T-helper 22 cell (primary cell): ENCODE measurements at regions not wholly inside any gene's neighbourhood (a gene's known extent, or its start where the extent isn't known, plus 50 kb on each side); places are given as distances from the start of the nearest gene placed in this dataset.

Experiments
- DNase-seq: peaks from one replicate; pipeline ENCODE4 v3.0.0-alpha.2; 2020; ENCODE audit warnings: low read depth

- no peak for DNase-seq
Observed at GRCh38 chr22:48706934-48707762, 1120.5 kb downstream of the BRD1 start.

- DNase-seq: no peak
Observed at GRCh38 chr22:48705917-48706605, 1121.6 kb downstream of the BRD1 start.

GRCh38 chr22:48705159-48705916 is 1122.3 kb downstream of the BRD1 start:
- DNase-seq: no peak

- no peak for DNase-seq
Observed at GRCh38 chr22:48704335-48704734, 1123.3 kb downstream of the BRD1 start.

GRCh38 chr22:48703265-48703941 is 1124.3 kb downstream of the BRD1 start:
- DNase-seq: no peak

GRCh38 chr22:48702573-48703264 is 1125.0 kb downstream of the BRD1 start:
- DNase-seq: no peak

- no peak for DNase-seq
Observed at GRCh38 chr22:48701296-48702030, 1126.2 kb downstream of the BRD1 start.

- no peak for DNase-seq
Observed at GRCh38 chr22:48700566-48701295, 1126.9 kb downstream of the BRD1 start.

GRCh38 chr22:48700180-48700565 is 1127.5 kb downstream of the BRD1 start:
- DNase-seq: no peak

GRCh38 chr22:48699511-48699910 is 1128.2 kb downstream of the BRD1 start:
- DNase-seq: no peak

- DNase-seq: no peak
Observed at GRCh38 chr22:48698618-48699017, 1129.1 kb downstream of the BRD1 start.

GRCh38 chr22:48697694-48698276 is 1129.9 kb downstream of the BRD1 start:
- DNase-seq: no peak

GRCh38 chr22:48697223-48697622 is 1130.5 kb downstream of the BRD1 start:
- DNase-seq: no peak

GRCh38 chr22:48696371-48696770 is 1131.3 kb downstream of the BRD1 start:
- DNase-seq: no peak

- DNase-seq: no peak
Observed at GRCh38 chr22:48695731-48696305, 1131.9 kb downstream of the BRD1 start.

GRCh38 chr22:48695251-48695650 is 1132.4 kb downstream of the BRD1 start:
- DNase-seq: no peak

- DNase-seq: no peak
Observed at GRCh38 chr22:48694296-48694883, 1133.3 kb downstream of the BRD1 start.

- DNase-seq: no peak
Observed at GRCh38 chr22:48693377-48694135, 1134.1 kb downstream of the BRD1 start.
